Right cardiac atrium (tissue), 5 donors: ENCODE measurements at regions not wholly inside any gene's neighbourhood (a gene's known extent, or its start where the extent isn't known, plus 50 kb on each side); places are given as distances from the start of the nearest gene placed in this dataset.

Source experiments
- ATAC-seq, 2 donors: fragments of 200-7000 bp; cut with Tn5 transposase; one replicate each; pipeline versions ENCODE4 v1.8.0 to v1.9.1; 2020; ENCODE audit warnings: moderate library complexity in 2 of 2, mild to moderate bottlenecking in 1 of 2
- DNase-seq, 3 donors: peaks; one replicate each; pipeline ENCODE4 v3.0.0-alpha.2; 2020
- H3K27ac ChIP-seq: one replicate; pipeline ENCODE4 v1.5.1; 2013; ENCODE audit warnings: mild to moderate bottlenecking, low read length, control low read depth, moderate library complexity
- H3K27me3 ChIP-seq: one replicate; pipeline ENCODE4 v1.6.1; 2013; ENCODE audit not compliant: control insufficient read depth, insufficient read depth
- H3K4me1 ChIP-seq: one replicate; pipeline ENCODE4 v1.6.1; 2013; ENCODE audit warnings: low read length; ENCODE audit not compliant: control insufficient read depth, insufficient read depth
- H3K4me3 ChIP-seq: one replicate; pipeline ENCODE4 v1.5.1; 2013; ENCODE audit warnings: low read length, control low read depth
- H3K9me3 ChIP-seq: one replicate; pipeline ENCODE4 v1.6.1; 2013; ENCODE audit warnings: low read length; ENCODE audit not compliant: control insufficient read depth
- WGBS: extraction: QIAGEN DNeasy Blood & Tissue Kit; methylation state at CpG from one replicate; pipeline ENCODE4 v1.1.7; 2013; 5-methylcytosine and 5-hydroxymethylcytosine counted together
- intact Hi-C, 4 donors: fragments of 100-400 bp; cut with DNase I; formaldehyde crosslinking; loops; one replicate each; pipeline versions ENCODE4 v1.11.0 to v1.14.0; 2022 to 2023
- donor health status: healthy with polysubstance abuse.
- donor health status: DM: no; HTN: yes; CAD: no.
- donor health status: DM: no; HTN: no; CAD: no.
- donor health status: DM: no; HTN: yes; CAD: no; lungs with severe emphysema.
- donor health status: DM: yes; HTN: yes; CAD: no.

GRCh38 chr11:91956711-91957110 is 267.9 kb upstream of the FAT3 start:
- Histone ChIP-seq H3K4me3 (no peak overlapping the region), H3K9me3 (no peaks in the 10 kb centered on the region), H3K4me1 (no peaks in the 10 kb centered on the region), H3K27ac (no peak overlapping the region), H3K27me3 (no peaks in the 10 kb centered on the region)
- ATAC-seq (no peak), DNase-seq (no peak)
- intact Hi-C loops: no loop called here
- 76% methylated on average over 1 of the region's 1 CpG for WGBS

- DNase-seq (no peak), ATAC-seq (no peak)
- no peaks in the 10 kb centered on the region for H3K27me3 ChIP-seq
- 61% methylated on average over 1 of the region's 1 CpG for WGBS
- intact Hi-C loops: no loop called here
- H3K4me1 ChIP-seq: no peaks in the 10 kb centered on the region
- no peaks in the 10 kb centered on the region for H3K9me3 ChIP-seq
- no peak overlapping the region for H3K4me3 ChIP-seq
- H3K27ac ChIP-seq: no peak overlapping the region
Measured at GRCh38 chr11:91955206-91955605, 269.4 kb upstream of the FAT3 start.

GRCh38 chr11:91952056-91952455 is 272.6 kb upstream of the FAT3 start:
- no peak for ATAC-seq
- 91% methylated on average over 5 of the region's 5 CpGs for WGBS
- intact Hi-C loops: no loop called here

GRCh38 chr11:91947215-91947820 is 277.3 kb upstream of the FAT3 start:
- Histone ChIP-seq H3K9me3 (no peaks in the 10 kb centered on the region), H3K27me3 (no peaks in the 10 kb centered on the region), H3K4me3 (no peak overlapping the region), H3K4me1 (no peaks in the 10 kb centered on the region), H3K27ac (no peak overlapping the region)
- WGBS: 3% methylated on average over 2 of the region's 2 CpGs
- intact Hi-C loops: no loop called here
- ATAC-seq (peak; percentile 64 to 65), DNase-seq (no peak)

More at GRCh38 chr11:91952056-91952455, 272.6 kb upstream of the FAT3 start:
- Histone ChIP-seq H3K4me1 (no peaks in the 10 kb centered on the region), H3K4me3 (no peak overlapping the region), H3K27me3 (no peaks in the 10 kb centered on the region), H3K9me3 (no peaks in the 10 kb centered on the region), H3K27ac (no peak overlapping the region)
- no peak for DNase-seq

- Histone ChIP-seq H3K4me3 (no peak overlapping the region), H3K9me3 (no peaks in the 10 kb centered on the region), H3K4me1 (no peaks in the 10 kb centered on the region), H3K27ac (no peak overlapping the region), H3K27me3 (no peaks in the 10 kb centered on the region)
- DNase-seq (no peak), ATAC-seq (no peak)
- intact Hi-C loops: no loop called here
- WGBS: 5% methylated on average over 1 of the region's 1 CpG
Measured at GRCh38 chr11:91946397-91946951, 278.1 kb upstream of the FAT3 start.

GRCh38 chr11:91935120-91935519 is 289.5 kb upstream of the FAT3 start:
- H3K27me3 ChIP-seq: no peaks in the 10 kb centered on the region
- H3K4me3 ChIP-seq: no peak overlapping the region
- ATAC-seq: no peak
- 91% methylated on average over 3 of the region's 3 CpGs for WGBS
- no peaks in the 10 kb centered on the region for H3K9me3 ChIP-seq
- no peak overlapping the region for H3K27ac ChIP-seq
- intact Hi-C loops: no loop called here
- no peaks in the 10 kb centered on the region for H3K4me1 ChIP-seq
- no peak for DNase-seq

GRCh38 chr11:91932151-91932821 is 292.3 kb upstream of the FAT3 start:
- no peaks in the 10 kb centered on the region for H3K27me3 ChIP-seq
- H3K27ac ChIP-seq: no peak overlapping the region
- DNase-seq (peak in 1 of 3 donors; percentile 58), ATAC-seq (peak; percentile 25 to 41)
- no peak overlapping the region for H3K4me3 ChIP-seq
- no peaks in the 10 kb centered on the region for H3K9me3 ChIP-seq
- intact Hi-C loops: no loop called here
- no peaks in the 10 kb centered on the region for H3K4me1 ChIP-seq
- 54% methylated on average over 11 of the region's 11 CpGs for WGBS

- DNase-seq (no peak), ATAC-seq (no peak)
- H3K4me3 ChIP-seq: no peak overlapping the region
- no peaks in the 10 kb centered on the region for H3K9me3 ChIP-seq
- H3K27ac ChIP-seq: no peak overlapping the region
- no peaks in the 10 kb centered on the region for H3K27me3 ChIP-seq
- no peaks in the 10 kb centered on the region for H3K4me1 ChIP-seq
- WGBS: 77% methylated on average over 2 of the region's 2 CpGs
- intact Hi-C loops: no loop called here
Measured at GRCh38 chr11:91927448-91927847, 297.2 kb upstream of the FAT3 start.

GRCh38 chr11:91926965-91927364 is 297.7 kb upstream of the FAT3 start:
- no peaks in the 10 kb centered on the region for H3K27me3 ChIP-seq
- DNase-seq (peak; percentile 63 to 86 (median 63)), ATAC-seq (peak in 1 of 2 donors; percentile 80)
- 39% methylated on average over 1 of the region's 1 CpG for WGBS
- H3K4me1 ChIP-seq: no peaks in the 10 kb centered on the region
- H3K27ac ChIP-seq: no peak overlapping the region
- intact Hi-C loops: no loop called here
- H3K9me3 ChIP-seq: no peaks in the 10 kb centered on the region
- H3K4me3 ChIP-seq: no peak overlapping the region

GRCh38 chr11:91922846-91923245 is 301.8 kb upstream of the FAT3 start:
- intact Hi-C loops: no loop called here
- Histone ChIP-seq H3K4me1 (no peaks in the 10 kb centered on the region), H3K9me3 (no peaks in the 10 kb centered on the region), H3K4me3 (no peak overlapping the region), H3K27ac (no peak overlapping the region), H3K27me3 (no peaks in the 10 kb centered on the region)
- ATAC-seq (no peak), DNase-seq (no peak)
- WGBS: 44% methylated on average over 1 of the region's 1 CpG

- DNase-seq: no peak
- no peaks in the 10 kb centered on the region for H3K4me1 ChIP-seq
- no peak for ATAC-seq
- H3K4me3 ChIP-seq: no peak overlapping the region
- no peak overlapping the region for H3K27ac ChIP-seq
- no peaks in the 10 kb centered on the region for H3K9me3 ChIP-seq
- intact Hi-C loops: no loop called here
- H3K27me3 ChIP-seq: no peaks in the 10 kb centered on the region
- WGBS: 69% methylated on average over 1 of the region's 1 CpG
Measured at GRCh38 chr11:91921974-91922373, 302.6 kb upstream of the FAT3 start.
